Stomach (tissue), 8 donors: ENCODE measurements at regions not wholly inside any gene's neighbourhood (a gene's known extent, or its start where the extent isn't known, plus 50 kb on each side); places are given as distances from the start of the nearest gene placed in this dataset.

Experiments
- DNase-seq, 2 donors: peaks; one replicate each; pipeline versions ENCODE4 v3.0.0 to v3.0.0-alpha.2; 2013 to 2019
- H3K27ac ChIP-seq, 5 donors: fragments of 200-600 bp in 4 of 5; sonication (generic) in 4 of 5; one replicate each; pipeline ENCODE4 v1.5.1; 2013 to 2019; ENCODE audit warnings: mild to moderate bottlenecking in 1 of 5, moderate library complexity in 1 of 5
- H3K27me3 ChIP-seq, 3 donors: fragments of 200-600 bp; sonication (generic); one replicate each; pipeline ENCODE4 v1.5.1; 2017 to 2019; ENCODE audit warnings: mixed run types in 1 of 3
- H3K36me3 ChIP-seq, 4 donors: fragments of 200-600 bp; sonication (generic); 1 replicate in 3 of 4; 2 replicates in 1 of 4; pipeline ENCODE4 v1.5.1; 2016 to 2019
- H3K4me1 ChIP-seq, 4 donors: fragments of 200-600 bp; sonication (generic); one replicate each; pipeline ENCODE4 v1.5.1; 2016 to 2019
- H3K4me3 ChIP-seq, 4 donors: fragments of 200-600 bp; sonication (generic) in 3 of 4; one replicate each; pipeline ENCODE4 v1.5.1; 2016 to 2019; ENCODE audit warnings: mild to moderate bottlenecking in 1 of 4
- H3K9me3 ChIP-seq, 4 donors: fragments of 200-600 bp; sonication (generic); one replicate each; pipeline ENCODE4 v1.5.1; 2016 to 2019
- CTCF ChIP-seq, 7 experiments: fragments of 450-650 bp in 4 of 7; fragments of 200-600 bp in 3 of 7; sonication (generic) in 3 of 7; IDR thresholded peaks; one replicate each; pipeline ENCODE4 v1.5.1; 2016 to 2019; ENCODE audit warnings: antibody characterized with exemption in 7 of 7, control low read depth in 2 of 7, mild to moderate bottlenecking in 1 of 7
- EP300 ChIP-seq: sonication (generic); formaldehyde crosslinking; IDR thresholded peaks from one replicate; pipeline ENCODE4 v1.6.1; 2017; ENCODE audit warnings: antibody characterized with exemption
- POLR2A ChIP-seq, 4 donors: fragments of 450-650 bp; IDR thresholded peaks; one replicate each; pipeline ENCODE4 v1.6.1; 2016; ENCODE audit warnings: antibody characterized with exemption in 4 of 4, control low read depth in 2 of 4, mild to moderate bottlenecking in 1 of 4, moderate library complexity in 1 of 4
- POLR2AphosphoS5 ChIP-seq, 3 donors: sonication (generic); formaldehyde crosslinking; IDR thresholded peaks; one replicate each; pipeline ENCODE4 v1.6.1; 2016; ENCODE audit warnings: antibody characterized with exemption in 3 of 3
- WGBS, 5 donors: extraction: QIAGEN DNeasy Blood & Tissue Kit in 3 of 5; methylation state at CpG; one replicate each; pipeline versions ENCODE4 v1.1.5 to v1.1.7; 2013 to 2018; 5-methylcytosine and 5-hydroxymethylcytosine counted together
- intact Hi-C: fragments of 100-400 bp; cut with DNase I; formaldehyde crosslinking; loops from one replicate; pipeline ENCODE4 v1.15.1; 2023; ENCODE audit warnings: low total_unique reads
- donor health status: healthy with polysubstance abuse.
- donor health status: Bipolar disorder and iron deficiency.
- donor health status: healthy.

GRCh38 chr11:113627946-113628345 is 78.2 kb downstream of the TMPRSS5 start:
- Histone ChIP-seq H3K4me1 (no peaks in the 10 kb centered on the region), H3K4me3 (no peak overlapping the region), H3K36me3 (no peaks in the 10 kb centered on the region), H3K27ac (no peak overlapping the region), H3K9me3 (no peaks in the 10 kb centered on the region), H3K27me3 (no peaks in the 10 kb centered on the region)
- intact Hi-C loops: no loop called here
- DNase-seq: no peak
- 79 to 91% (median 89%) methylated on average over 3 of the region's 3 CpGs for WGBS, 5 donors
- no peak for TF ChIP-seq CTCF (IDR thresholded peaks at IDR 0.05)
- no peak for TF ChIP-seq POLR2A (IDR thresholded peaks at IDR 0.05)
- no peak for TF ChIP-seq EP300
- no peak for TF ChIP-seq POLR2AphosphoS5 (IDR thresholded peaks at IDR 0.05)

- intact Hi-C loops: no loop called here
- TF ChIP-seq EP300 (no peak), POLR2A (IDR thresholded peaks at IDR 0.05) (no peak), POLR2AphosphoS5 (IDR thresholded peaks at IDR 0.05) (no peak), CTCF (IDR thresholded peaks at IDR 0.05) (no peak)
- Histone ChIP-seq H3K4me3 (no peak overlapping the region), H3K27me3 (no peaks in the 10 kb centered on the region), H3K9me3 (no peaks in the 10 kb centered on the region), H3K36me3 (no peaks in the 10 kb centered on the region), H3K4me1 (no peaks in the 10 kb centered on the region), H3K27ac (no peak overlapping the region)
- WGBS, 5 donors: 88 to 94% (median 91%) methylated on average over 2 of the region's 2 CpGs
- no peak for DNase-seq
These were observed 78.8 kb downstream of the TMPRSS5 start for GRCh38 chr11:113627297-113627696.

GRCh38 chr11:113626736-113627135 is 79.4 kb downstream of the TMPRSS5 start:
- no peak overlapping the region for H3K27ac ChIP-seq
- no peaks in the 10 kb centered on the region for H3K9me3 ChIP-seq
- H3K36me3 ChIP-seq: no peaks in the 10 kb centered on the region
- no peaks in the 10 kb centered on the region for H3K4me1 ChIP-seq
- no peaks in the 10 kb centered on the region for H3K27me3 ChIP-seq
- intact Hi-C loops: no loop called here
- DNase-seq: no peak
- TF ChIP-seq CTCF (IDR thresholded peaks at IDR 0.05) (no peak), POLR2AphosphoS5 (IDR thresholded peaks at IDR 0.05) (no peak), POLR2A (IDR thresholded peaks at IDR 0.05) (no peak), EP300 (no peak)
- no peak overlapping the region for H3K4me3 ChIP-seq
- WGBS, 5 donors: 87 to 98% (median 92%) methylated on average over 2 of the region's 2 CpGs

- H3K36me3 ChIP-seq: no peaks in the 10 kb centered on the region
- peaks cover 0 to 6% (median 2%) of the 10 kb centered on the region in 4 donors for H3K9me3 ChIP-seq
- no peaks in the 10 kb centered on the region for H3K27me3 ChIP-seq
- 73 to 94% (median 83%) methylated on average over 1 of the region's 1 CpG for whole genome bisulfite sequencing, 5 donors
- DNase-seq: no peak
- TF ChIP-seq EP300 (no peak), POLR2A (IDR thresholded peaks at IDR 0.05) (no peak), POLR2AphosphoS5 (IDR thresholded peaks at IDR 0.05) (no peak), CTCF (IDR thresholded peaks at IDR 0.05) (no peak)
- intact Hi-C loops: no loop called here
- H3K4me1 ChIP-seq: no peaks in the 10 kb centered on the region
- H3K27ac ChIP-seq: no peak overlapping the region
- no peak overlapping the region for H3K4me3 ChIP-seq
These were observed 83.0 kb downstream of the TMPRSS5 start for GRCh38 chr11:113623114-113623513.
